H1 (cell line): ENCODE measurements at regions not wholly inside any gene's neighbourhood (a gene's known extent, or its start where the extent isn't known, plus 50 kb on each side); places are given as distances from the start of the nearest gene placed in this dataset.

Experiments
- CHD1 ChIP-seq: IDR thresholded peaks from 2 replicates; pipeline ENCODE4 v1.6.1; 2012; ENCODE audit warnings: low read depth, low read length, improper control_type of control experiment
- CTCF ChIP-seq, 3 experiments: IDR thresholded peaks; 1 replicate in 2 of 3; 2 replicates in 1 of 3; pipeline versions ENCODE4 v1.5.1 to v1.6.1; 2011; ENCODE audit warnings: low read length in 3 of 3, mild to moderate bottlenecking in 3 of 3, inconsistent platforms in 2 of 3, low read depth in 1 of 3, moderate library complexity in 1 of 3; ENCODE audit not compliant: insufficient read depth in 1 of 3; ENCODE audit errors: control extremely low read depth in 1 of 3
- FOSL1 ChIP-seq: IDR thresholded peaks from 2 replicates; pipeline ENCODE4 v1.6.1; 2011; ENCODE audit warnings: mild to moderate bottlenecking, low read depth, low read length, moderate library complexity; ENCODE audit not compliant: insufficient read depth
- GTF2F1 ChIP-seq: IDR thresholded peaks from 2 replicates; pipeline ENCODE4 v1.6.1; 2012; ENCODE audit warnings: low read depth, low read length, improper control_type of control experiment, borderline replicate concordance
- JUND ChIP-seq: IDR thresholded peaks from 2 replicates; pipeline ENCODE4 v1.6.1; 2011; ENCODE audit warnings: mild to moderate bottlenecking, improper control_type of control experiment, low read length
- KDM1A ChIP-seq: fragments of 200-600, 300-600 bp; sonication (generic); IDR thresholded peaks from 2 replicates; pipeline ENCODE4 v1.7.1; 2016; ENCODE audit warnings: mild to moderate bottlenecking, low read length, borderline replicate concordance
- POLR2A ChIP-seq, 2 experiments: IDR thresholded peaks; 1 replicate in 1 of 2; 2 replicates in 1 of 2; pipeline ENCODE4 v1.6.1; 2011; ENCODE audit warnings: low read depth in 2 of 2, low read length in 2 of 2, mild to moderate bottlenecking in 2 of 2; ENCODE audit errors: control extremely low read depth in 1 of 2
- SP1 ChIP-seq: IDR thresholded peaks from 2 replicates; pipeline ENCODE4 v1.6.1; 2011; ENCODE audit warnings: low read depth, low read length
- SRF ChIP-seq: IDR thresholded peaks from 2 replicates; pipeline ENCODE4 v1.6.1; 2011; ENCODE audit warnings: mild to moderate bottlenecking, low read depth, low read length, moderate library complexity
- TAF1 ChIP-seq: IDR thresholded peaks from 2 replicates; pipeline ENCODE4 v1.6.1; 2011; ENCODE audit warnings: mild to moderate bottlenecking, low read depth, low read length

DNA sequence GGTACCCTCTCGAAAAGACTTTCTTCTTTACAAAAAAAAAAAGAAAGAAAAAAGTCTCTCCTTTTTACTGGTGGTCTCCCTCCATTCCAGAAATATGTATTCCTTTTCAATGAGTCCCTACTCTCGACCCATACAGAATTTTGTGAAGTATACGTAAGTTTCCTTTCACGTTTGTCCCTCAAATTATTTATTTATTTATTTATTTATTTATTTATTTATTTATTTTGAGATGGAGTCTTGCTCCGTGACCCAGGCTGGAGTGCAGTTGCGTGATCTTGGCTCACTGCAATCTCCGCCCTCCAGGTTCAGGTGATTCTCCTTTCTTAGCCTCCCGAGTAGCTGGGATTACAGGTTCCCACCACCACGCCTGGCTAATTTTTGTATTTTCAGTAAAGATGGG lies 429.2 kb upstream of the AR start:
- TF ChIP-seq FOSL1 (no peak), KDM1A (no peak), CTCF (IDR thresholded peaks at IDR 0.05; ENCODE audit: control extremely low read depth in 1 of 3, insufficient read depth in 1 of 3, low read depth in 1 of 3, low read length in 3 of 3) (no peak), POLR2A (IDR thresholded peaks at IDR 0.05; ENCODE audit: control extremely low read depth in 1 of 2, low read depth in 2 of 2, low read length in 2 of 2) (no peak), TAF1 (no peak), GTF2F1 (no peak), JUND (no peak), CHD1 (no peak), SP1 (no peak), SRF (no peak)
